Lung (tissue), 11 donors: ENCODE measurements at regions not wholly inside any gene's neighbourhood (a gene's known extent, or its start where the extent isn't known, plus 50 kb on each side); places are given as distances from the start of the nearest gene placed in this dataset.

Source experiments
- ATAC-seq: fragments of 200-7000 bp; cut with Tn5 transposase; one replicate; pipeline ENCODE4 v1.9.1; 2020; ENCODE audit warnings: moderate number of reproducible peaks; ENCODE audit not compliant: insufficient read depth, low FRiP score
- DNase-seq, 3 donors: peaks; one replicate each; pipeline ENCODE4 v3.0.0-alpha.2; 2013 to 2017
- H3K27ac ChIP-seq, 2 donors: one replicate each; pipeline ENCODE4 v1.5.1; 2013; ENCODE audit warnings: mild to moderate bottlenecking in 2 of 2, moderate library complexity in 2 of 2, control low read depth in 1 of 2, inconsistent platforms in 1 of 2, low read depth in 1 of 2, low read length in 1 of 2
- H3K27me3 ChIP-seq, 3 donors: one replicate each; pipeline ENCODE4 v1.5.1; 2013; ENCODE audit warnings: low read length in 2 of 3; ENCODE audit not compliant: control insufficient read depth in 3 of 3, insufficient read depth in 3 of 3
- H3K36me3 ChIP-seq, 4 donors: one replicate each; pipeline ENCODE4 v1.5.1; 2013; ENCODE audit warnings: low read length in 4 of 4, mild to moderate bottlenecking in 1 of 4, moderate library complexity in 1 of 4; ENCODE audit not compliant: control insufficient read depth in 4 of 4, insufficient read depth in 4 of 4
- H3K4me1 ChIP-seq, 5 donors: one replicate each; pipeline ENCODE4 v1.5.1; 2013; ENCODE audit warnings: low read length in 5 of 5, mild to moderate bottlenecking in 2 of 5, moderate library complexity in 1 of 5; ENCODE audit not compliant: control insufficient read depth in 5 of 5, insufficient read depth in 5 of 5
- H3K4me3 ChIP-seq: one replicate; pipeline ENCODE4 v1.5.1; 2013; ENCODE audit warnings: mild to moderate bottlenecking, control low read depth, moderate library complexity
- H3K9ac ChIP-seq, 2 donors: one replicate each; pipeline ENCODE4 v1.5.1; 2013; ENCODE audit warnings: low read length in 2 of 2, control low read depth in 1 of 2; ENCODE audit not compliant: insufficient read depth in 1 of 2
- H3K9me3 ChIP-seq, 4 donors: one replicate each; pipeline ENCODE4 v1.5.1; 2013; ENCODE audit warnings: low read length in 3 of 4, mild to moderate bottlenecking in 1 of 4, moderate library complexity in 1 of 4; ENCODE audit not compliant: control insufficient read depth in 4 of 4, insufficient read depth in 3 of 4
- WGBS, 2 donors: extraction: QIAGEN DNeasy Blood & Tissue Kit; methylation state at CpG; one replicate each; pipeline ENCODE4 v1.1.7; 2013; 5-methylcytosine and 5-hydroxymethylcytosine counted together
- TF ChIP-seq, protein P1 (sequence below): IDR thresholded peaks from 2 replicates; pipeline ENCODE4 v1.5.1; 2012; ENCODE audit warnings: mild to moderate bottlenecking; ENCODE audit errors: control extremely low read depth, extremely low read depth
- donor health status: control.
- donor health status: control.
- donor health status: Bipolar disorder and iron deficiency.
- donor health status: healthy.
- donor health status: DM: yes; HTN: yes; CAD: no.

GRCh38 chr11:15497366-15497765, 382.6 kb downstream of the INSC start:
- Histone ChIP-seq H3K36me3 (no peaks in the 10 kb centered on the region), H3K4me1 (peaks cover 0 to 16% (median 0%) of the 10 kb centered on the region in 5 donors), H3K4me3 (no peak overlapping the region), H3K27me3 (no peaks in the 10 kb centered on the region), H3K27ac (no peak overlapping the region), H3K9ac (no peak overlapping the region), H3K9me3 (peaks cover 0 to 3% (median 0%) of the 10 kb centered on the region in 4 donors)
- WGBS, 2 donors = 61 to 68% methylated on average over 5 of the region's 5 CpGs
- no peak for ATAC-seq
- DNase-seq = peak; percentile 9 to 18 (median 16)
- TF ChIP-seq, protein P1, sequence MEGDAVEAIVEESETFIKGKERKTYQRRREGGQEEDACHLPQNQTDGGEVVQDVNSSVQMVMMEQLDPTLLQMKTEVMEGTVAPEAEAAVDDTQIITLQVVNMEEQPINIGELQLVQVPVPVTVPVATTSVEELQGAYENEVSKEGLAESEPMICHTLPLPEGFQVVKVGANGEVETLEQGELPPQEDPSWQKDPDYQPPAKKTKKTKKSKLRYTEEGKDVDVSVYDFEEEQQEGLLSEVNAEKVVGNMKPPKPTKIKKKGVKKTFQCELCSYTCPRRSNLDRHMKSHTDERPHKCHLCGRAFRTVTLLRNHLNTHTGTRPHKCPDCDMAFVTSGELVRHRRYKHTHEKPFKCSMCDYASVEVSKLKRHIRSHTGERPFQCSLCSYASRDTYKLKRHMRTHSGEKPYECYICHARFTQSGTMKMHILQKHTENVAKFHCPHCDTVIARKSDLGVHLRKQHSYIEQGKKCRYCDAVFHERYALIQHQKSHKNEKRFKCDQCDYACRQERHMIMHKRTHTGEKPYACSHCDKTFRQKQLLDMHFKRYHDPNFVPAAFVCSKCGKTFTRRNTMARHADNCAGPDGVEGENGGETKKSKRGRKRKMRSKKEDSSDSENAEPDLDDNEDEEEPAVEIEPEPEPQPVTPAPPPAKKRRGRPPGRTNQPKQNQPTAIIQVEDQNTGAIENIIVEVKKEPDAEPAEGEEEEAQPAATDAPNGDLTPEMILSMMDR = no peak

GRCh38 chr11:15499674-15500073, 385.0 kb downstream of the INSC start:
- ATAC-seq = no peak
- WGBS, 2 donors = 86 to 91% methylated on average over 3 of the region's 3 CpGs

GRCh38 chr11:15500643-15501042, 385.9 kb downstream of the INSC start:
- Histone ChIP-seq H3K27ac (no peak overlapping the region), H3K27me3 (no peaks in the 10 kb centered on the region), H3K9me3 (peaks cover 0 to 3% (median 0%) of the 10 kb centered on the region in 4 donors), H3K4me1 (peaks cover 0 to 9% (median 0%) of the 10 kb centered on the region in 5 donors), H3K9ac (no peak overlapping the region), H3K36me3 (no peaks in the 10 kb centered on the region), H3K4me3 (no peak overlapping the region)
- ATAC-seq (no peak), DNase-seq (no peak)
- TF ChIP-seq, protein P1 = no peak
- 81 to 83% methylated on average over 4 of the region's 4 CpGs for WGBS, 2 donors

More at GRCh38 chr11:15499674-15500073, 385.0 kb downstream of the INSC start:
- no peak overlapping the region for H3K4me3 ChIP-seq
- TF ChIP-seq, protein P1 = no peak
- H3K27ac ChIP-seq = no peak overlapping the region
- H3K36me3 ChIP-seq = no peaks in the 10 kb centered on the region
- H3K4me1 ChIP-seq = peaks cover 0 to 9% (median 0%) of the 10 kb centered on the region in 5 donors
- no peak for DNase-seq
- H3K9me3 ChIP-seq = peaks cover 0 to 3% (median 0%) of the 10 kb centered on the region in 4 donors
- no peaks in the 10 kb centered on the region for H3K27me3 ChIP-seq
- H3K9ac ChIP-seq = no peak overlapping the region

DNA sequence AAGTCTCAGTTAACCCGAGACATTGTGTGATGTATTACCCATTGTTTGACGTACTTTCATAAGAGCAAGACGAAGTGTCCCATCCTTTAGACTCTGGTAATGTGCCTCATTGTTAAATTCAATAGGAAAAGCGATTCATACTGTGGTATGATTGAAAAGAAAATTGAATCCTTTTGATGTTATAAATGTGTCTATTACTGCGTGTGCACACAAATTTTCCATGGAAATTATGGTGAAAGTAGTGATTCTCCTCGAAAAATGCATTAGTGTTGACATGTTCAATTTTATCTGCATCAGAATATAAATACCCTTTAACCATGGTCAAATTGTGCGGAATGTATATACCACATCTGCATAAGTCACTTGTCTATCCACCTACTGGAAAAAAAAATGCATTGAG, 386.8 kb downstream of the INSC start:
- WGBS, 2 donors = 70 to 75% methylated on average over 7 of the region's 7 CpGs
- TF ChIP-seq, protein P1 = no peak
- Histone ChIP-seq H3K27me3 (no peaks in the 10 kb centered on the region), H3K27ac (no peak overlapping the region), H3K4me1 (peaks cover 0 to 9% (median 0%) of the 10 kb centered on the region in 5 donors), H3K36me3 (no peaks in the 10 kb centered on the region), H3K4me3 (no peak overlapping the region), H3K9me3 (peaks cover 0 to 3% (median 0%) of the 10 kb centered on the region in 4 donors), H3K9ac (no peak overlapping the region)
- DNase-seq (no peak), ATAC-seq (no peak)
